ENCODE measurements at regions not wholly inside any gene's neighbourhood (a gene's known extent, or its start where the extent isn't known, plus 50 kb on each side); places are given as distances from the start of the nearest gene placed in this dataset.

DNA sequence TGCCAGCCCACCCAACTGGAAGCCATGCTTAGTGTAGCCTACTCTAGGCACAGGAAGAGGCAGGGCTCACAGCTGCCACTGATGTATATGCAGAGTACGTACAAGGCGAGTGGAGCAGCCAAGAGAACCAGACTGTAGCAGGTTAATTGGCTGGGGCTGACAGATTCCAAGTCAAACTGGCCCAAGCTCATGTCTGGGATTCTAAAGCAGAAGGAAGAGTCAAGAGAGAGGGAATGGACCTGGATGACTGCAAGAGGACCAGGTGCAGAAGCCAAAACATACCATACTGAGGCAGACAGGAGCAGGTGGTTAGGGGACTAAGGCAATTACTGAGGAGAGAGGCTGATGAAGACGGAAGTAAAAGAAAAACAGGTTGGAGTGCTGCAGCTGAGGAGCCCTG, 51.3 kb upstream of the LRRN2 start:
- no peak for DNase-seq (ENCODE audit: low spot score)

DNA sequence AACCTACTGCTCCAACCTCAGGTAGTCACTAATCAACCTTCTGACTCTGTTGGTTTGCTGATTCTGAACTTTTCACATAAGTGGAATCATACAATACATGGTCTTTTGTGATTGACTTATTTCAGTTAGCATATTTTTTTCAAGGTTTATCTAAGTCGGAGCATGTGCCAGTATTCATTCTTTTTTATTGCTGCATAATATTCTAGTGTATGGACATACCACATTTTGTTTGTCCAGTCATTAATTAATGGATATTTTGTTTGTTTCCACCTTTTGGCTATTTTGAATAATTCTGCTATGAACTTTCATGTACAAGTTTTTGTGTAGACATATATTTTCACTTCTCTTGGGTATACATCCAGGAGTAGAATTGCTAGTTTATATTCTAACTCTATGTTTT, 53.0 kb upstream of the LRRN2 start:
- DNase-seq (ENCODE audit: low spot score), result no peak

DNA sequence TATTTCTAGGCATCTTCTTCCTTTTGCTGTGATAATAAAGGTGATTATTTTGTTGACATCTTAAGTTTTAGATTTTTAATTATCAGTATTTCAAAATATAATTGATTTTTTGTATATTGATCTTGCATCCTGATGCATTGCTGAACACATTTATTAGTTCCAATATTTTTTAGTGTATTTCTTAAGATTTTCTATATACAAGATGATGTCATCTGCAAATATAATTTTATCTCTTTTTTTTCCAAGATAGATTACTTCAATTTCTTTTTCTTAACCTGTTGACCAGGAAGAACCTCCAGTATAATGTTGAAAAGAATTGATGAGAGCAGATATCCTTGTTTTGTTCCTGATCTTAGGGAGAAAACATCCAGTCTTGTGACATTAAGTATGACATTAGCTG, 54.8 kb upstream of the LRRN2 start:
- no peak for DNase-seq (ENCODE audit: low spot score)

DNA sequence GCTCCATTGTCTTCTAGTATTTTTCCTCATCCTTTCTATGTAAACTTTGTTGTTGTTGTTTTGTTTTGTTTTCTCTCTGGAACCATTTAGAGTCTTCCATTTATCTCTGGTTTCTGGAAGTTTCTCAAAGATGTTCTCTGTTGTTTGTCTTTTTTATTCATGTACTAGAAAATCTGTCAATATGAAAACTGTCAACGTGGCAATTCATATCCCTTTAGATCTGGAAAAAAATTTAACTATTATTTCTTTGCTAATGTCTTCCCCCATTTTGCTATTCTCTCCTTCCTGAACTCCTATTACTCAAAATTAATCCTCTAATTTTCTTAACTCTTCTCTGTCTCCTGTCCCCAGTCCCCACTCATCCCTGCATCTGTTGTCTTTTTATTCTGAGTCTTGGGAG, 55.9 kb upstream of the LRRN2 start:
- DNase-seq (ENCODE audit: low spot score), result no peak

DNA sequence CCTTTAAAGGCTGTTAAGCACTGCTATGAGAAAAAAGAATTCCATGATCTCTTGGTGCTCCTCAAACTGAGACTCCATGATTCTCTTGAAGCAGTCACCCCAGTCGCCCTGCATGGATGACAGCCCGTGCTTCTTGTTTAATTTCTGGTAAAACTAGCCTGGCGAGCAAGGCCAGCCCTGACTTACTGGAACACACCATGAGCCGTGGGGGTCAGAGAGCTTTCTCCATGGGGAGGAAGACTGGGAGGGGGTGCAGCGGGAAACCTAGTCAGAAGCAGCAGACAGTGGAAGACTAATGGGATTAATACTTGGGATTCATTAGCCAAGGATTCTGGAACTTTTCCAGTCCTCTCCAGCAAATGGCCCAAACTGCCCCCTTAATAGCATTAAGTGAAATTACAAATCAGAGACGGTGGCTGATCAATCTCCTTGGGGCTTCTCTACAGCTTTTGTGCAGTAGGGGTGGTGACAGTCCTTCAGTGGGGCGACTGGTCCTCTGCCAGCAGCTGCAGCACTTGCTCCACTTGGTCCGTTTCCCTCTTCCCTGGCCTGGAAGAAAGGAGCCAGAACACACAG, 57.2 kb upstream of the LRRN2 start:
- DNase-seq (ENCODE audit: low spot score), result no peak

DNA sequence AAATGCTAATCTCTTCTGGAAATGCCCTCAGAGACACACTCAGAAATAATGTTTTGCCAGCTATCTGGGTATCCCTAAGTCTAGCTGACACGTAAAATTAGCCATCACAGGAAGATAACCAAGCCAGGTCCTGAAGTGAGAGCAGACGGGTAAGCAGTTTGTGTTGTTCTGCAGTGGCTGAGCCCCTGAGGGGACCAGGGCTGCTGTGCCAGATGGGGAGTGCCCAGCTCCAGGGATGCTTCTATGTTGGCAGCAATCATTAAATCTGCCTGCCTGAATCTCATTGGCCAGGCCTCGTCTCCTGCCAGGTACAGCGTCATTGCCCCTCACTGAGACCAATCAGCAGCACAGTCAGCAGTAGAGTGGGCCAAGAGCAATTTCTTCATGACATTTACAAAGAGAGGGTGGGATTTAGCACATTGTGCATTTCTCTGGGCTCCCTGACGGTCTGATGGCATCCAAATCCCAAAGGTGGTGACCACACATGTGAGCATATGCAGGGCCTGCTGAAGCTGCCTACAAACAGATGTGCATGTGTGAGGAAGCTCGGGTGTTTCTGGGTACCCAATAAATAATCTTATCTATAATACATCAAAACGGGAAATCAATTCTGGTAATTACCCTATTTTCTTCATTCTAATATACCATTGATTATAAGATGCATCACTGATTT, 58.7 kb upstream of the LRRN2 start:
- no peak for DNase-seq (ENCODE audit: low spot score)

DNA sequence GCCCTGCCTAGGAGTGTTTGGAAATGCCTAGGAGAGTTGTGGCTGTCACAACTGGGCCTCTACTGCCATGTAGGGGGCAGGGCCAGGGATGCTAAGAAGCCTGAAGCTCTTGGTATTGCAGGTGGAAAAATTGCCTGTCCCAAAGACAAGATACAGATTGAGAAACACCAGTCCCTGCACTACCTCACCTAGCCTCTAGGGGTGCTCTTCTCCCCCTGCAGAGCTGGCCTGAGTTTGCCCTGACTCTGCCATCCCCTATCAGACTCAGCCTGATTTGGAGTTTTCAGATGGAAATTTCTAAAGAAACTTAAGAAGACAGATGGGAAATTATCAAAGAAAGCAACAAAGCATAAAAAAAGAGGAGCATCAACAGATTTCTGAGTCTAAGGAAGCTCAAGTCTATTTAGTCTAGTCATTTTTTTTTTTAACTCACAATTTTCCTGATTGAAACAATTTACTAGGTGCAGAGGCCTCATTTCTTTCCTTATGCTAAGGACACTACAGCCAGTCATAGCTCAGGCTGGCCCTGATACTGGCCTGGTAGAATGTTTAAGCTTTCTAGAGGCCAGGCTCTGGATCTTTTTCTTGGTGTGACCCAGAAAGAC, 61.4 kb upstream of the LRRN2 start:
- DNase-seq (ENCODE audit: low spot score), result peak; percentile 68

DNA sequence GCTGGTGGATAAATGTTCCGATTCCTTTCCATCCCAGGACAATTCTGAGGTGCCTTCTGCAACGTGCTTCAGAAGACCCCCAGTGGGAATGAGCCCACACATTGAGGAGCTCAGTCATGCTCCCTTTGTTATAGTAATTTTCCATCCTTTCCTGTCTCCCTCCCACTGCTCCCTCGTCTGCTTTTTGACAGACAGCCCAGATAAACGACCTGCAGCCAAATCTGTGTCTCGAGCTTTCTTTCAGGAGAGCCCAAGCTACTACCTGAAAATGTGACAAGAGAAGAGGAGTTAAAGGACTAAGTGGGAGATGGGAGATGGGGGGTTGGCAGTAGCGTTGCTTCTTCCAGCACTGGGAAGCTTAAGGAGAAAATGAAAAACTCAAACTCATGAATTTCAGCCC, 65.9 kb upstream of the LRRN2 start:
- no peak for DNase-seq (ENCODE audit: low spot score)

DNA sequence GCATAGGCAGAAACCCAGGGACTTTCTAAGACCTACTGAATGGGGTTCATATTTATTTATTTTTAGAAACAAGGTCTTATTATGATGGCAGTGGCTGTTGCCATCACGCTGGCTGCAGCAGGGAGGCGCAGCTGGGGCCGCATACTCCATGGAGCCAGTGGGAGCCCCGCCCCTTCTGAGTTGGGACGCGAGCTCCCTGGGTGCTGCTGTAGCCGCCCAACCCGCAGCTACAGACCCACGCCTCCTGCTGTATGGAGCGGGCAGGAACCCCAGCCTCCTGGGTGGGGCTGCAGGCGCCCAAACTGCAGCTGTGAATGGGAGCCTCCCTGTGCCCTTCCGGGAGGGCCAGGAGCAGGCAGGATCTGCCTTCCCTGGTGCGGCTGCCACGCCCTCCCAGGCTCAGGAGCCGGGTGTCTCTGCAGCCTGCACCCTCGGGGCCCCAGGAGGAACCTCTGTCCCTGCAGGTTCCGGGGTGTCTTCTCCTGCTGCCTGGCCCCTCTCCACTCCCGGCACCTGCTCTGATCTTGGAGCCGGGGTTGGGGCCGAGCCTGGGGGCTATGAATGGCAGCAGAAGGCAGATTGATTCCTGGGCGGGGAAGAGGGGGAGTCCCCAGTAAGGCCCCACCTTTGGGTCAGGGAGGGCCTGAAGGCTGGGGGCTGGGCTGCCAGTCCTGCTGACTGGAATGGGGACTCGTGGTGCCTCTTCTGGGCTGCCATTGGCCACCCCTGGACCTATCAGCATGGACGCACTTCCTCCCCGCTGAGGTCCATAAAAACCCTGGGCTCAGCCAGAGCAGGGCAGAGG, 66.5 kb upstream of the LRRN2 start:
- peak; percentile 42 for DNase-seq (ENCODE audit: low spot score)

DNA sequence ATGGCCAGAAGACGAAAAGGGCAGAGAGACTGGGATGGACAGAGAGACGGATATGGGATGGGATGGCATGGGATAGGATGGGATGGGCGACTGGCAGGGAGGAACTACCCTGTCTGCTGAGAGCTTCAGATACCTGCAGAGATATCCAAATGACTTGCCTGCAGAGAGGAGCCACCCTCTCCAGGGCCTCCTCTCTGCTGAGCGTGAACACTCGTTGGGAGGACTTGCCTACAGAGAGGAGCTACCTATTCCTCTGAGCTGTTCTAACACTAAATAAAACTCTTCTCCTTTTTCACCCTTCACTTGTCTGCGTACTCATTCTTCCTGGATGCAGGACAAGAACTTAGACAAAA, 67.1 kb upstream of the LRRN2 start:
- DNase-seq (ENCODE audit: low spot score), result no peak

DNA sequence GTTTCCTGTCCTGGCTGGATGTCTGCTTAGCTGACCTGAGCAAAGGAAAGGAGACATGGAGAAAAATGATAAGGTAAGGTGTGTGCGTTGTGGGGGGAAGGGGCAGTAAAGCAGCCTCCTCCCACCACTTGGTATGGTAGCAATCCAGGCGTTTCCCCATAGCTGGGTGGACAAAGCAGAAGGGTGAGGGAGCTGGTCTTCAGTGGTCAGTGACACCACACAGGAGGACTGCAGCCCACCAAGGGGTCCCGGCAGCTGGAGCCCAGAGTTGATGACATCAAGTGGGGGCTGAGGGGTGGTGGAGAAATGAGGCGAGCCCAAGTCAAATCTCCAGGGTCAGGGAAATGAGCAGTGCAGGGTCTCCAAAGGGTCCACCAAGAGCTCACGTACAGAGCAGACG, 69.3 kb upstream of the LRRN2 start:
- DNase-seq (ENCODE audit: low spot score), result no peak

DNA sequence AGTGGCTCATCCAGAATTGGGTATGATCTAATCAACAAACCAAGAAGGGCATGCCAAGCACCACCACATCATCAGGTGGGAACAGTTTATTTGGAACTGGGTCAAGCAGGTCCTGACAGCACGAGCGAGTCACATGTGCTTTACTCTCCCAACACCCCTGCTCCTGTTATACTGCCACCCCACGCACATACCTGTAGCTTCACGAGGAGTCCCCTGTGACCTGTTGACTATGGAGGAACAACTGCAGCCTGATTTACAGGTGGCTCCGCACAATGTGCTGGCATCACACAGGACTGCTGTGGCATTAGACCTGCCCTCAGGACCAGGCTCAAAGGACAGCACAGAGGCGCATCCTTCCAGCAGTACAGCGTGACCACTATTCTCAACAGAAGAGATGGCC, 70.8 kb upstream of the LRRN2 start:
- DNase-seq (ENCODE audit: low spot score), result no peak

DNA sequence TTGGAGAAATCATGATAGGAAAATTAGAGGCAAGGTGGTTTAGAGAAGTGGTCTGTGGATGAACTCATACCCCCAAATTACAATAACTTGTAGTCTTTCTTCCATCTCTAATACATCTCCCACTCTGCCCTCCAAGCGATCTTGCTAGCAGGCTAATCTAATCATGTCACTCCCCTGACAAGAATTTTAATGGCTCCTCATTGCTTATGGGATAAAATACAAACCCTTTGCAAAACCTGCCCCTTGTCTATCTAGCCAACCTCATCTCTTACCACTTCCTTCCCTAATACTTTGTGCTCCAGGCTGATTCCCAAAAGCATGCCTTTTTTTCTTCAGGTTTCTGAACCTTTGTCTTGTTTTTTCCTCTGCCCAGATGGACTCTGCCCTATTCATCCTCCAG, 71.3 kb upstream of the LRRN2 start:
- no peak for DNase-seq (ENCODE audit: low spot score)

DNA sequence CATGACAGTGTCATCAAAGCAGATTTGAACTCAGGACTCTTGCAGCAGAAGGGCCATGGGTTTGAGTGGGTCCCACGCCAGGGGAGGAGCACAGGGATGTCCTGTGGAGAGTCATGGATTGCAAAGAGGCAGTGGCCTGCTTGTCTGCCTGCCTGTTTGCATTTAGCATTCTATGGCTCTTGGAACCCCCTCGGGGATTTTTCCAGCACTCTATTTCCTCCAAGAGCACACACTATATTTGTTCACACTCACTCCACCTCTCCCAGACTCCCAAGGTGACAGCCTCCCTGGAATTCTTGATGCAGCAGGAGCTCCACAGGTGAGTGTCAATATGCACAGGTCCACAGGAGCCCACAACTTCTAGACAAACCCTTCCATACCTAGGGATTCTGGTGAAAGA, 73.1 kb upstream of the LRRN2 start:
- no peak for DNase-seq (ENCODE audit: low spot score)

DNA sequence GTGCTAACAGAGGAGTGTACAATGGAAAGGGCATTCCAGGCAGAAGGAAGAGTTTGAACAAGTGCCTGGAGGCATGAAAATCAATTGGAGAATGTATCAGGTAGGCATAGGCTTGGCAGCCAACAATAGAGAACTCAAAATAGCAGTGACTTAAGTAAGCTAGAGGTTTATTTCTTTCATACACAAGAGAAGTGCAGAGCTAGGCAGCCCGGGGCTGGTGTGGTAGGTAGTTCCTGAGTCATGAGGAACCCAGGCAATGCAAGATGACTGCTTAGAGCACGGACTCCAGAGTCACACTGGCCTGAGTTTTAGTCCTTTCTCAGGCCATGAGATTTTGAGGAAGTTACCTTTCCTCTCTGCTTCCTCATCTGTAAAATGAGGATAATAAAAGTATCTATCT, 74.8 kb upstream of the LRRN2 start:
- no peak for DNase-seq (ENCODE audit: low spot score)

DNA sequence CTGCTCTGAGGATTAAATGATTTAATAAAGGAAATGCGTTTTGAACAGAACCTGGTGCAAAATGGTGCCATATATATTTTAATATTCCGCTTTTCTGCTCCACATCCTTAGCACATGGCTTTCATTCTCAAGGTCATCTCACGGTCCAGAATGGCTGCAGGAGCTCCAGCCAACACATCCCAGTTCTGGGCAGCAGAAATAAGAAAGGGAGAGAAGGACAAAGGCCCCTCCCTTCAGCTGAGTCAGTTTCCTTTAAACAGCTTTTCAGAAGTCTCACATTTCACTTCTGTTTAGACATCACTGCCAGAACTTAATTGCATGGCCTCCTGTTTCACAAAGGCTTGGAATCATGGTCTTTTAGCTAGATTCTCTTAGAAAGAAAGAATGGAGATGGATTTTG, 75.2 kb upstream of the LRRN2 start:
- DNase-seq (ENCODE audit: low spot score), result no peak

DNA sequence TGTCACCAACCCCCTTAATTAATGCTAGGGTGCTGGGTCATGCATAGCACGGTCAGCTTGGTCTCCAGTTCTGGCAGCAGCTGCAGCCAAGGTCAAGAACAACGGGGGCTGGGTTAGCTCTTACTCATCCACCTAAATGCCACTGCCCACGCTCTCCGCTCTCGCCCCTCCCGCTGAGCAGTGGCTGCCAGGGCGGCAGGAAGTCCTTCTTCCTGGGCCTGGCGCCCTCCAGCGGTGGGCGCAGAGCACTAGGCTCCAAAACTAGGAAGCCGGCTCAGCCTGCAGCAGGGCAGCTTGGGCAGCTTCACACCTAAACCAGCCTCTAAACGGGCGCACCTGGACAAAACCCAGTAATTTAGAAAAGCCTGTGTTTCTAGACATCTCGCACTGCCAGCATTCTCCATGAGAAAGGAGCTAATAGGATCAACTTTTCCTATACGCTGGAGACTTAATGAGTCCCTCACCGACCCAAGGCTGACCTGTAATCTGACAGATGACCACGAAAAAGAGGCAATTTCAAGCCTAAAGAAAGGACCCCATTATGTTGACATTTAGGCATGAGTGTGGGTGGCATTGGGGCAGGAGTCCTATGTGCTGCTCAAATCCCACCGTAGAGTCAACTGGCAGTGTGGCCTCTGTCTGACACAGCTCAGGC, 78.4 kb upstream of the LRRN2 start:
- peak; percentile 86 for DNase-seq (ENCODE audit: low spot score)

DNA sequence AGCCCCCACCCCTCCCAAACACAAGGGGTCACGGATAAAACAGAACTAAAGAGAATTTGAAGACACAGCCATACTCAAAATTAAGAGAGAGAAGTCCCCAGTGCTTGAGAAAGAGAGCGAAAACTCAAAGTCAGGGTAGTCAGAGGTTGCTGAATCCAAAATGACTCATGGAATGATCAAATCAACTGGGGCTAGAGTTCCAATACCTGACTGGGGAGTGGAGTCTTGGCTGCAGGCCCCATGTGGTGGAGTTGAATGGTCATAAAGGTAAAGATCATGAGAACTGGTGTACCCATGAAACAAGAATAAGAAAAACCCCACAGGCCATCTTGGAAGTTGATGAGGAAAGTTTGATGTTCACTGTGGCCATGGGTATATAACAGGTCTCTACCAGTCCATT, 84.5 kb upstream of the LRRN2 start:
- no peak for DNase-seq (ENCODE audit: low spot score)

DNA sequence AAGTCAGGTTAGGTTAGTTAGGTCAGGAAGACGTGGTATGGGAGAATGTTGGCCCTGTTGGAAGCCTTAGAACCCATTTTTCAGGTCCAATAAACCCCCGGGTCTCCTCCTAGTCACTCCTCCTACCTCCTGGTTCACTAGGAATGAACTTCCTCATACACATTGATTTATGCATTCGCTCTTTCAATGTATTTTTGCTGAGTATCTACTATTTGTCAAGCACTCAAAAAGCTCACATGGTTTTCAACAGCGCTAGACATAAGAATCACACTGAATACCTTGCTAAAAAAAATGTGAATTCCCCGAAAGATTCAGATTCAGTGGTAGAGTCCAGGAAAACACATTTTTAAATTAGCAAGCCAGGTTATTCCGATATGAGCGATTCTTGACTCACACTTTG, 85.8 kb upstream of the LRRN2 start:
- no peak for DNase-seq (ENCODE audit: low spot score)

DNA sequence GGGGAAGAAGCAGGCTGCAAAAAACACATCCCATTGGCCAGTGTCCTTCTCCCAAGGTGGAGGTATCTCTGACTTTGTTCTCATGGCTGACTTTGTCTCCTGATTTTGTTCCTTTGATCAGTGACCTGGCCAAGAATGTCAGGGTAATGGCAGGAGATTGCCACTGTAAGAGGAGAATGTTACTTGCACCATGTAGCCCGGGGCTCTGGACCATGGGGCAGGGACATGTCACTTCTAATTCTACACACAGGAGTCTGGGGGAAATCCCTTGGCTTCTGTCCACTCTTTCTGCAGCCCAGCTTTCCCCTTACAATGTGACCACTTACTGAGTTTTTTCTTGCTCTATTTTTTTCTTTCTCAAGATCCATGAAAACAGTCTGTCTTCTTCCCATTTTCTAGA, 87.7 kb upstream of the LRRN2 start:
- no peak for DNase-seq (ENCODE audit: low spot score)

DNA sequence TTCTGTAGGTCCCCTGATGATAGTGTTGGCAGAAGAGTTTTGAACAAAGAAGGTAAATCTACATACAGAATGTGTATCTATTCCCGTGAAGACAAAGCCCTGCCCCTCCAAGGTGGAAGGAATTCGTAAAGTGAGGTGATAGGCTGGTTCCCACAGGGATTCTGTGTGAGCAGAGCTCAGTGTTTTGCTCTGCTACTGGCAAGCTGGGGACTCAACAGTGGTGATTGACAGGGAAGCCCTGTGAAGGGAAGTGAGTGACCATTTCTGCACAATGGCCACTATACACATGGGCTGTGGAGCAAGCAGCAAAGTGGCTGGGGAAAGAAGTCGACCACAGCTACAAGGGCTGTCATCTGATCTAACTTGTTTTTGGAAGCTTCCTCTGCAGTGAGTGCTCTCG, 90.0 kb upstream of the LRRN2 start:
- no peak for DNase-seq (ENCODE audit: low spot score)

DNA sequence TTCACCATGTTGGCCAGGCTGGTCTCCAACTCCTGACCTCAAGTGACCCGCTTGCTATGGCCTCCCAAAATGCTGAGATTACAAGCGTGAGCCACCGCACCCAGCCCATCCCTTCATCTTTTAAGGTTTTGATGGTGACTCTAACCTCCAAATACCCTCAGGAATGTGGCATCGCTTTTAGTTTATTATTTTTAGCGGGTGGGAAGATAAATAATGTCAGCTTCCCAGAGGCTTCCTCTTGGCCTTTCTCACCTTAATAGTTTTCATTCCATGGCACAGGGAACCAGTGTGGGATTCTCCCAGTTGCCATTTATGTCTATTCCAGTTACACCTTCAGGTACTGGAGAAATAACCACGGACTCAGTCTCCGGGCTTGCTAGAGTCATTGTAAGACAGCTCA, 92.1 kb upstream of the LRRN2 start:
- DNase-seq (ENCODE audit: low spot score), result no peak

DNA sequence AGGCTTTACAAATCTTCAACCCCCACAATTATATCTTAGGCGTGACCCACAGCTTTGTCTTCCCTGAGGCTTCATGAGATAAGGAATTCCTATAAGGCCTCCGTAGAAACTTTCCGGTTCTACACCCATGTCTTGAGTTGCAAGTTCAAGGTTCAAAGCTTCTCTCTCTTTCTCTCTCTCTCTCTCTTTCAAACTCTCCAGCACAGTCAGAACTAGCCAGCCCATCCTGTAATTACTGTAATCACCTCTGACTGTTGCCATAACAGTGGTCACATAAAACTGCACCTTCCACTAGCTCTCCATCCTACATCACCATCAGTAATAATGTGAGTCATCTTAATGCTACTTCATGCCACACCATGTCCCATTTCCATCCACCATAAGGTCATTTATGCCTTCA, 90.0 kb upstream of the NFASC start:
- DNase-seq (ENCODE audit: low spot score), result no peak

Measured in iPS-NIHi11 (cell line).